ENCODE measurements at regions not wholly inside any gene's neighbourhood (a gene's known extent, or its start where the extent isn't known, plus 50 kb on each side); places are given as distances from the start of the nearest gene placed in this dataset.
A peak's percentile ranks its signal among the peaks of the same experiment; 100 is the strongest.

GRCh38 chr5:74252044-74252443, 388.5 kb downstream of the ENC1 start:
- intact Hi-C loops (cut with DNase I), result loop anchor here (5.0 kb wide), 1 partner anchor 85 kb away; no protein-coding TSS in a partner anchor
- DNase-seq, result no peak
- H3K9me3 ChIP-seq, result no peaks in the 10 kb centered on the region
- H3K36me3 ChIP-seq, result no peaks in the 10 kb centered on the region
- no peak overlapping the region for H3K9ac ChIP-seq (ENCODE audit: low read depth in 2 of 2, low read length in 2 of 2)
- no peak overlapping the region for H3K4me3 ChIP-seq
- peak overlapping the region; percentile 60 for H3K27ac ChIP-seq
- peaks cover 5% of the 10 kb centered on the region for H3K4me1 ChIP-seq
- no peaks in the 10 kb centered on the region for H3K27me3 ChIP-seq
- no peak for TF ChIP-seq CTCF (IDR thresholded peaks at IDR 0.05)

- no peaks in the 10 kb centered on the region for H3K27me3 ChIP-seq
- no peaks in the 10 kb centered on the region for H3K4me1 ChIP-seq
- no peaks in the 10 kb centered on the region for H3K9me3 ChIP-seq
- H3K36me3 ChIP-seq, result no peaks in the 10 kb centered on the region
- intact Hi-C loops (cut with DNase I), result loop anchor here (5.0 kb wide), 1 partner anchor 84 kb away; no protein-coding TSS in a partner anchor
- no peak for TF ChIP-seq CTCF (IDR thresholded peaks at IDR 0.05)
- peak; percentile 33 for DNase-seq
- H3K4me3 ChIP-seq, result no peak overlapping the region
- peak overlapping the region; percentile 60 for H3K27ac ChIP-seq
- H3K9ac ChIP-seq (ENCODE audit: low read depth in 2 of 2, low read length in 2 of 2), result no peak overlapping the region
Measured at GRCh38 chr5:74251141-74252035, 389.1 kb downstream of the ENC1 start.

- no peak overlapping the region for H3K4me3 ChIP-seq
- intact Hi-C loops (cut with DNase I), result loop anchor here (5.0 kb wide), 1 partner anchor 83 kb away; no protein-coding TSS in a partner anchor
- H3K27ac ChIP-seq, result peak overlapping the region; percentile 60
- H3K9me3 ChIP-seq, result no peaks in the 10 kb centered on the region
- no peaks in the 10 kb centered on the region for H3K27me3 ChIP-seq
- no peak for DNase-seq
- no peaks in the 10 kb centered on the region for H3K4me1 ChIP-seq
- TF ChIP-seq CTCF (IDR thresholded peaks at IDR 0.05), result no peak
- H3K9ac ChIP-seq (ENCODE audit: low read depth in 2 of 2, low read length in 2 of 2), result no peak overlapping the region
- no peaks in the 10 kb centered on the region for H3K36me3 ChIP-seq
Measured at GRCh38 chr5:74250304-74251102, 390.0 kb downstream of the ENC1 start.

GRCh38 chr5:74248576-74248975, 392.0 kb downstream of the ENC1 start:
- TF ChIP-seq CTCF (IDR thresholded peaks at IDR 0.05), result no peak
- no peaks in the 10 kb centered on the region for H3K9me3 ChIP-seq
- no peak overlapping the region for H3K4me3 ChIP-seq
- H3K36me3 ChIP-seq, result no peaks in the 10 kb centered on the region
- intact Hi-C loops (cut with DNase I), result no loop called here
- H3K27me3 ChIP-seq, result no peaks in the 10 kb centered on the region
- no peak for DNase-seq
- no peak overlapping the region for H3K9ac ChIP-seq (ENCODE audit: low read depth in 2 of 2, low read length in 2 of 2)
- no peak overlapping the region for H3K27ac ChIP-seq
- no peaks in the 10 kb centered on the region for H3K4me1 ChIP-seq

- no peaks in the 10 kb centered on the region for H3K27me3 ChIP-seq
- no peak for TF ChIP-seq CTCF (IDR thresholded peaks at IDR 0.05)
- no peak overlapping the region for H3K4me3 ChIP-seq
- H3K36me3 ChIP-seq, result no peaks in the 10 kb centered on the region
- H3K9me3 ChIP-seq, result no peaks in the 10 kb centered on the region
- no peaks in the 10 kb centered on the region for H3K4me1 ChIP-seq
- no peak for DNase-seq
- intact Hi-C loops (cut with DNase I), result no loop called here
- H3K9ac ChIP-seq (ENCODE audit: low read depth in 2 of 2, low read length in 2 of 2), result no peak overlapping the region
- no peak overlapping the region for H3K27ac ChIP-seq
Measured at GRCh38 chr5:74244406-74244805, 396.1 kb downstream of the ENC1 start.

All from colonic mucosa (tissue), 4 donors.